ENCODE measurements at regions not wholly inside any gene's neighbourhood (a gene's known extent, or its start where the extent isn't known, plus 50 kb on each side); places are given as distances from the start of the nearest gene placed in this dataset.

DNA sequence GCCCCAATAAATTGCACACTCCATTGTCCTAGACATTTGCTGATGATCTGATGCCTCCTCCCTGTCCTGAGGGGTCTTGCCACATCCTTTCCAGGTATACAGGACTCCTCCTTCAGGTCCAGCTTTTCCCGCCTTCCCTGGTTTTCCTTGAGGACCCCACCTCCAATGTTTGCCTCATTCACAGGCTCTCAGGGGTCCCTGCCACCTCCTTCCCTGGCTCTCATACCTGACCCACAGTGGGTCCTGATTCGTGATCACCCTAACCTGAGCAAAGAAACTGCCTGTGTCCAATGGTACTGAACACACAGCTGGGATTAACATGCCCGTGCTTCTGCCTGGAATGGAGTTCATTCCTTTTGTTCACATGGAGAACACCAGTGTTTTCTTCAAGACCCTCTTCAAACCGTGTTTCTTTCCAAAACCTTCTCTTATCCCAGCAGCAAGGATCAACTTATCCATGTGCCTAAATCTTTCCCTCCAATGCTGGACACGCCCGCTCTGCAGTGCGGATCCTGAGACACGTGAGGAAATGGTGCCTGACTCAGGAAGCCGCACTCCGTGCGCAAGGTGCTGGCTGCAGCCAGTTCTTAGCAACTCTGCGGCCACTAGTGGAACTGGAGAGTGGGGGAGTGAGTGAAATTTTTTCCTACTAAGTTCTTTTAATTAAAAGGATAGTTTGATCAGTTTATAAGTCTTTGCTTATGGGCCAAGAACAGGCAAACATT, 354.6 kb upstream of the SHH start:
- TF ChIP-seq CTCF (IDR thresholded peaks at IDR 0.05 in 8 of 11, conservative IDR thresholded peaks at IDR 0.05 in 3 of 11) (no peak), POLR2A (IDR thresholded peaks at IDR 0.05) (no peak), POLR2AphosphoS5 (IDR thresholded peaks at IDR 0.05) (no peak)
